ENCODE measurements at regions not wholly inside any gene's neighbourhood (a gene's known extent, or its start where the extent isn't known, plus 50 kb on each side); places are given as distances from the start of the nearest gene placed in this dataset.

DNA sequence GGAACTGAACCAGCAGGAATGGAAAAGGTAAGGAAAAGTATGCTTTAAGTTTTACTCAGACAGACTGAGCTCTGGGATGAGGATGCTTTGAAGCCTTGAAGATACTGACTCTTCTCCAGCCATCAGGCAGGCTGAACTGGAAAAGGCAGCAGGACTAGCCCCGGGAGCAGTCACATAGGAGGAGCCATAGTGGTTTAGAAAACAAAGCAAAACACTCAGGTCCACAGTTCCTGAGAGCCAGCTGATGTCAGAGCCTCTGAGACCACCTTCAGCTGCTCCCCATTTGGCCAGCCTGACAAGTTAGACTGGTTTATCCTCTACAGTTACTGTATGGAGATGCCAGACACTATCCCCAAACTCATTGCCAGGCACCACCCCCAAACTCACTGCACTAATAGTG lies 167.9 kb upstream of the CPEB2 start:
- H3K9me3 ChIP-seq: no peaks in the 10 kb centered on the region
- ATAC-seq (ENCODE audit: insufficient number of reproducible peaks, low FRiP score, low read depth) (no peak), DNase-seq (ENCODE audit: low spot score) (no peak)
- no peaks in the 10 kb centered on the region for H3K27me3 ChIP-seq (replicated peaks; ENCODE audit: insufficient read depth)
- TF ChIP-seq, protein P1, sequence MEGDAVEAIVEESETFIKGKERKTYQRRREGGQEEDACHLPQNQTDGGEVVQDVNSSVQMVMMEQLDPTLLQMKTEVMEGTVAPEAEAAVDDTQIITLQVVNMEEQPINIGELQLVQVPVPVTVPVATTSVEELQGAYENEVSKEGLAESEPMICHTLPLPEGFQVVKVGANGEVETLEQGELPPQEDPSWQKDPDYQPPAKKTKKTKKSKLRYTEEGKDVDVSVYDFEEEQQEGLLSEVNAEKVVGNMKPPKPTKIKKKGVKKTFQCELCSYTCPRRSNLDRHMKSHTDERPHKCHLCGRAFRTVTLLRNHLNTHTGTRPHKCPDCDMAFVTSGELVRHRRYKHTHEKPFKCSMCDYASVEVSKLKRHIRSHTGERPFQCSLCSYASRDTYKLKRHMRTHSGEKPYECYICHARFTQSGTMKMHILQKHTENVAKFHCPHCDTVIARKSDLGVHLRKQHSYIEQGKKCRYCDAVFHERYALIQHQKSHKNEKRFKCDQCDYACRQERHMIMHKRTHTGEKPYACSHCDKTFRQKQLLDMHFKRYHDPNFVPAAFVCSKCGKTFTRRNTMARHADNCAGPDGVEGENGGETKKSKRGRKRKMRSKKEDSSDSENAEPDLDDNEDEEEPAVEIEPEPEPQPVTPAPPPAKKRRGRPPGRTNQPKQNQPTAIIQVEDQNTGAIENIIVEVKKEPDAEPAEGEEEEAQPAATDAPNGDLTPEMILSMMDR (IDR thresholded peaks at IDR 0.05): no peak
- H3K27ac ChIP-seq: no peak overlapping the region
- H3K4me3 ChIP-seq: no peak overlapping the region
- no peaks in the 10 kb centered on the region for H3K36me3 ChIP-seq
- H3K4me1 ChIP-seq (ENCODE audit: control insufficient read depth in 1 of 2, low read depth in 2 of 2): peaks cover 0 to 5% of the 10 kb centered on the region in 2 donors

DNA sequence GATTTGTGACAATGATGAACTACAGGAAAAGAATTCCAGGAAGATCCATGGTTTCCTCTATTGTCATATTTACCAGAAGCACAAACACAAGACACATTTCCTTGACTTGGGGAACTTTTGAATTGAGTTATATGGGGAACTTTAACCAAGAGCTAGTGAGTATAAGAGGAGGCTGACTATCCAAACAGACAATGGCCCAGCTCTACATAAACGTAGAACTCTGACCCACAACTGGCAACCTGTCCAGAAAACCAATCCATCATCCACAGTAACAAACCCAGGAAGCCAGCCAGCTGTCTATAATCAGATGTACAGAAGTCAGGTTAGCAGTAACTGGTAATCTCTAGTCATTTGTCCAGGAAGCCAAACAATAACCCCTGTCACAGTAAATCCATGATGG lies 167.0 kb upstream of the CPEB2 start:
- ATAC-seq (ENCODE audit: insufficient number of reproducible peaks, low FRiP score, low read depth) (no peak), DNase-seq (ENCODE audit: low spot score) (no peak)
- Histone ChIP-seq H3K4me3 (no peak overlapping the region), H3K27me3 (replicated peaks; ENCODE audit: insufficient read depth) (no peaks in the 10 kb centered on the region), H3K4me1 (ENCODE audit: control insufficient read depth in 1 of 2, low read depth in 2 of 2) (peaks cover 0 to 5% of the 10 kb centered on the region in 2 donors), H3K27ac (no peak overlapping the region), H3K9me3 (no peaks in the 10 kb centered on the region), H3K36me3 (no peaks in the 10 kb centered on the region)
- TF ChIP-seq, protein P1 (IDR thresholded peaks at IDR 0.05): no peak

DNA sequence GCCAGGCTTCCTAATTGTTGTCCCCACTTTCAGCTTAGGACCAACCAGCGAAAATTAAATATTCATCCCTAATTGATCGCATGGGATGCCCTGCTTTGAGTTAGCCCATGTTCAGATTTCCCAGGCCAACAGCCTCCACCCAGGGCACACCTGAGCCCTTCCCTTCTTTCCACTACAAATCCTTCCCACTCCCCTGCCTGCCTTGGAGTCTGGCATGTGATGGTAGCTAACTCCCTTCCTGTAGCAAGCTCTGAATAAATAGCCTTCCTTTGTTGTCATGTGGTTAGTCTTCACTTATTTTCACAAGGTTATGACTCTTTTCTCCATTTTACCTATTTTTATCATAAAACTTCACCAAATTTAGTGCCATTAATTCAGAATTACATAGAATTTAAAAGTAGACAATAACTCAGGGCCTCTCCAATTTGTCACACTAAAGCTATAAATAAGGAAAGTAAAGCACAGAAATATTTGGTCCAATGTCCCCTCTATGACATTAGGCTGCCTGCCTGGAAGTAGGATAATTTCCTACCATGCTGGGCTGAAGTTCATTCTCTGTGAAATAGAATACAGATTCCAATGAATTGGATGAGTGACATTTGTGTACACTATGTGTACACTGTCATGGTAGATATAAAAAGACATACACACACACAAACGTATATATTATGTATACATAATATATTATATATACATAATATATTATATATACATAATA lies 166.4 kb upstream of the CPEB2 start:
- H3K36me3 ChIP-seq: no peaks in the 10 kb centered on the region
- DNase-seq (ENCODE audit: low spot score) (no peak), ATAC-seq (ENCODE audit: insufficient number of reproducible peaks, low FRiP score, low read depth) (peak; percentile 38)
- peaks cover 0 to 5% of the 10 kb centered on the region in 2 donors for H3K4me1 ChIP-seq (ENCODE audit: control insufficient read depth in 1 of 2, low read depth in 2 of 2)
- H3K9me3 ChIP-seq: no peaks in the 10 kb centered on the region
- H3K27ac ChIP-seq: no peak overlapping the region
- TF ChIP-seq, protein P1 (IDR thresholded peaks at IDR 0.05): no peak
- no peak overlapping the region for H3K4me3 ChIP-seq
- no peaks in the 10 kb centered on the region for H3K27me3 ChIP-seq (replicated peaks; ENCODE audit: insufficient read depth)

DNA sequence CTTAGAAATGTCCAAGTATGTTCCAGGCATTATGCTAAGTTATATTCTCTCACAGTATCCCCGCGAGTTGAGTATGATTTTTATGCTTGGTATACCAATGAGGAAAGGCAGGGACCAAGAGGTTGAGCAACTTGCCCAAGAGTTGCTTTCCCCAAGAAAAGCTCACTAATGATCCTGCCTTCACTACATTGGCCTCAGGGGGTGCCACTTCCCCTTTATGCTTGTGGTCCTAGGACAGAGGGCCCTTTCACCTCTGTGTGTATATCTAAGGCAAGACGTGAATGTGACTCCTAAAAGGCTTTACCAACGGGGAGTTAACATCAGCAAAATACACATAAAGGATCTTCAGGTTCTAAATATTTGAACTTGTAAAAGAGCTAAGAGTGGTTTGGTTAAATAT lies 164.4 kb upstream of the CPEB2 start:
- H3K36me3 ChIP-seq: no peaks in the 10 kb centered on the region
- H3K27ac ChIP-seq: no peak overlapping the region
- ATAC-seq (ENCODE audit: insufficient number of reproducible peaks, low FRiP score, low read depth) (peak; percentile 30), DNase-seq (ENCODE audit: low spot score) (no peak)
- TF ChIP-seq, protein P1 (IDR thresholded peaks at IDR 0.05): no peak
- H3K4me3 ChIP-seq: no peak overlapping the region
- no peaks in the 10 kb centered on the region for H3K27me3 ChIP-seq (replicated peaks; ENCODE audit: insufficient read depth)
- H3K9me3 ChIP-seq: no peaks in the 10 kb centered on the region
- peaks cover 14 to 18% of the 10 kb centered on the region in 2 donors for H3K4me1 ChIP-seq (ENCODE audit: control insufficient read depth in 1 of 2, low read depth in 2 of 2)

DNA sequence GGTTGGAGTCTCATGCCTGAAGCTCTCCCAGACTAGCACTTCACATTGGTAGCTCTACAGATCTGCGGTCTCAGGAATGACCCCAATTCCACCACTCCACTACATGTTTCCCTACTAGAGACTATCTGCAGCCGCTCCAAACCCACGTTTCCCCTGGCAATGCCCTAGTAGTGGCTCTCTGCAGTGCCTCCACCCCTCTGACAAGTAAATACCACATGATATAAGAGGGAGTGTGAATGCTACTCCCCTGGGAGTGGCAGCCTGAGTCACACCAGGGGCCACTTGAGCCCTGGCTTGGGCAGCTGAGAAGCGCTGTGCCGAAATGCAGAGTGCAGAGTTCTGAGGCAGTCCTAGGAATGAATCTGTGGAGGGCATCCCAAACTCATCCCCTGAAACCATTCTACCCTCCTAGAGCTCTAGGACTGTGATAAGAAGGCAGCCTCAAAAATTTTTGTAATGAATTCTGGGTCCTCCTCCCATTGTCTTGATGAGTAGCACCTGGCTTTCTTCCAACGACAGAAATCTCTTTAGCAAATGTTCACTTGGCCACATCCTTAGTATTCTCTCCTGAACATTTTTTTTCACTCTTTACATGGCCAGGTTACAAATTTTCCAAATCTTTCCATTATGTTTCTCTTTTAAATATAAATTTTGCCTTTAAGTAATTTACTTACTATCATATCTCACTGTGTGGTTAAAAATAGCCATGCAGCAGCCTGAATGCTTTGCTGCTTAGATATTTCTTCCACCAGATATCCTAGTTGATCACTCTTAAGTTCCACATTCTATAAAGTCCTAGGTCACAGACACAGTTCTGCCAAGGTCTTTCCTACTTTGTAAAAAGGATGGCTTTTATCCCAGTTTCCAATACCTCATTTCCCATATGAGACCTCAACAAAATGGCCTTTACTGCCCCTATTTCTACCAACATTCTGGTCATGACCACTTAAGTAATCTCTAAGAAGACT lies 160.2 kb upstream of the CPEB2 start:
- Histone ChIP-seq H3K27me3 (replicated peaks; ENCODE audit: insufficient read depth) (no peaks in the 10 kb centered on the region), H3K36me3 (no peaks in the 10 kb centered on the region), H3K4me3 (peak overlapping the region; percentile 4), H3K4me1 (ENCODE audit: control insufficient read depth in 1 of 2, low read depth in 2 of 2) (peaks cover 14 to 18% of the 10 kb centered on the region in 2 donors), H3K9me3 (no peaks in the 10 kb centered on the region), H3K27ac (peak overlapping the region; percentile 36 to 59)
- TF ChIP-seq, protein P1 (IDR thresholded peaks at IDR 0.05): no peak
- ATAC-seq (ENCODE audit: insufficient number of reproducible peaks, low FRiP score, low read depth) (no peak), DNase-seq (ENCODE audit: low spot score) (no peak)

Data from thoracic aorta (tissue), 2 donors.